GM18520 (cell line): ENCODE measurements at regions not wholly inside any gene's neighbourhood (a gene's known extent, or its start where the extent isn't known, plus 50 kb on each side); places are given as distances from the start of the nearest gene placed in this dataset.
"Not testable (repeated sequence)": the region's sequence is repeated elsewhere in the genome, so short reads cannot be mapped to it uniquely, and the experiment has no call there.

Experiments used
- ATAC-seq: cut with Tn5 transposase; IDR thresholded peaks from one replicate; pipeline ENCODE4 v1.9.1; 2021; ENCODE audit not compliant: unreplicated experiment

- ATAC-seq = no peak
Measured at GRCh38 chr14:35949920-35950513, 123.9 kb downstream of the BRMS1L start.

DNA sequence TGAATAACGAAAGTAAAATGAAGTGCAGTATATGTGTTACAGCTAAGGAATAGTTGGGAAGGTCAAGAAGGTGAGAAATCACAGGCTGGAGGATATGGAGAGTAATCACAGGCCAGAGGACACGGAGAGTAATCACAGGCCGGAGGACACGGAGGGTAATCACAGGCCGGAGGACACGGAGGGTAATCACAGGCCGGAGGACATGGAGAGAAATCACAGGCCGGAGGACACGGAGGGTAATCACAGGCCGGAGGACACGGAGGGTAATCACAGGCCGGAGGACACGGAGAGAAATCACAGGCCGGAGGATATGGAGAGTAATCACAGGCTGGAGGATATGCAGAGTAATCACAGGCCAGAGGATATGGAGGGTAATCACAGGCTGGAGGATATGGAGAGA lies 121.8 kb downstream of the BRMS1L start:
- not testable (repeated sequence) for ATAC-seq

- ATAC-seq = no peak
Measured at GRCh38 chr14:35944847-35945246, 118.7 kb downstream of the BRMS1L start.

DNA sequence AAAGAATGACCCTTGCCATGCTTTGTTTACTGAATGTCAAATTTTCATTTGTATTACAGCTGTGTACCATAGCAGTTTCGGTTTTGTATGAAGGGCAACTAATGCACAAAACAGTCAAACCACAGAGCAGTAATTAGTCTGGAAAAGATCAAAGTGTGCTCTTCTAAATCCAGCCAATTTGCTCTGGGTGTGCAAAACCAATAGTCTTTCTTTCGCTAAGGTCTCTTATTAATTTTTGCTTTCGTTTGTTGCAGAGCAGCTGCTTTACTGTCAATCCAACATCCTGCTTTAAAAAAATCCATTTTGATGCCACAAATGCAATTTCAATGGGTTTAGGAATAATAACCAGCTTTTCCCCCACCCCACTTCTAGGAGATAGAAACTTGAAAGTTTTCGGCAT lies 114.2 kb downstream of the BRMS1L start:
- ATAC-seq = peak; percentile 57

- no peak for ATAC-seq
Measured at GRCh38 chr14:35938770-35939169, 112.6 kb downstream of the BRMS1L start.

GRCh38 chr14:35934499-35934898 lies 108.4 kb downstream of the BRMS1L start:
- ATAC-seq = peak; percentile 71

DNA sequence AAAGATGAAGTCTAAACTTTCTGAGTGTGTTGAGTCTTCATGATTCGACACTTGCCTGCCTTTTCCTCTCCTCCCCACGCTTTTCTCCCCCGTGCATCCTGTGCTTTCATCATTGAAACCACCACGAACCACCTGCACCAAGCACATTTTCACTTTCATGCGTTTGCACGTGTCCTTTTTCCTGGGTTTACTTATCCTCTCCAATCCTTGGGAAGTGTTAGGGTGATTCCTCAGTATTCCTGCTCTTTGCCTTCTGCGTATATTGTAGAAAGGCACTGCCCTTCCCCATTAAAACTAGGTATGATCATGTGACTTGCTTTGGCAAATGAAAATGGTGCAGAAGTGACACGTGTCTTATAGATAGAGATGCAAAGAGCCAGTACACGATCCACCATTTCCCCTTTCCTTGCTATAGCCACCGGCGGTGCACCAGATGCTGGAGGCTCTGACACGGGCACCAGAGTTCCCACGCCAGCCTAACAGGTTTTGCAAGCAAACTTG lies 106.6 kb downstream of the BRMS1L start:
- ATAC-seq = no peak

- no peak for ATAC-seq
Measured at GRCh38 chr14:35932136-35932535, 106.0 kb downstream of the BRMS1L start.

- no peak for ATAC-seq
Measured at GRCh38 chr14:35931346-35931745, 105.2 kb downstream of the BRMS1L start.

DNA sequence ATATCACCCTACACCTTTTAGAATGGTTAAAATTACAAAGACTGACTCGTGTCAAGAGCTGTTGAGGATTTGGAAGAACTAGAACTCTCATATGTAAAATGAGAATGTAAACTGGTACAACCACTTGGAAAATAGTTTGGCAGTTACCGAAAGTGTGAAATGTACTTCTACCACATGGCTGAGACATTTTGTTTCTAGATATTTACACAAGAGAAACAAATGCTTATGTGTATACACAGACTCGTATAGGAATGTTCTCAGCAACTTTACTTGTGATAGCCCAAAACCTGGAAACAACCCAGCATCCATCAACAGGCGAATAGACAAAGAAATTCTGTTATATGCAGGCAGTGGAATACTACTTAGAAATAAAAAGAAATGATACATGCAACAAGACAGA lies 103.0 kb downstream of the BRMS1L start:
- ATAC-seq = no peak

DNA sequence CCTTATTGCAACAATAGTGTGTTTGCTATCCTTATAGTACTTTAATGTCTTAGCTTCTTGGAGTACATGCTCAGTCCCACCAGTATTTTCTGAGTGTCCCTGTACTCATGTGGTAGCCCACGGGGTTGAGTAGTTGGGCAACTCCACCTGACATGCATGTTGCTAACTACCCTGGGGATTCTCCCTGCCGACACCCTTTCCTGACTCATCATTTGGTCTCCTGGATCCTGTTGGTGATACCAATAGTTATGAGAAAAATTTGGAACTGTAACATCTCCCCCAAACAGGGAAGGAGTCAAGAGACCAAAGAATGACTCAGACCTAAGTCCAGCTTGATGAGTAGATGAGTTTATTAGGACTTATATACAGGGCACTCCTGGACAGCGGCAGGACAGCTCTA lies 101.6 kb downstream of the BRMS1L start:
- ATAC-seq = no peak

GRCh38 chr14:35925319-35925718 lies 99.2 kb downstream of the BRMS1L start:
- ATAC-seq = no peak

- ATAC-seq = not testable (repeated sequence)
Measured at GRCh38 chr14:35922590-35922989, 96.5 kb downstream of the BRMS1L start.

DNA sequence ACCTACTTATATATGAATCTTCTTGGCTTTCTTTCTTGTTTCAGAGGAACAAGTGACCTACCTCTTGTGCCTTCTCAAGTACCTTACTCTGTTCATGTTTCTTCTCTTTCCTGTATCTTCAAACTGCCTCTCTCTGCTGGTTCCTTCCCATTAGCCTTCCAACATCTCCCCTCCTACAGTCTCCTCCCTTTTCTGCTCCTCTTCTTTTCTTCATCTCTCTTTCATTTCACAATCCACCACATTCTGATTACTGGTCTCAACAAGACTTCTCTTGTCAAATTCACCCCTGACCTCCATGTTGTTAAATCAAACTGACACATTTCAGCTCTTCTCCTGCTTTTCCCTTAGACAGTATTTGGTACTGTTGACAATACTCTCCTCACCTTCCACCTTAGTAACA lies 95.6 kb downstream of the BRMS1L start:
- no peak for ATAC-seq
